DMS153 (cell line): ENCODE measurements at regions not wholly inside any gene's neighbourhood (a gene's known extent, or its start where the extent isn't known, plus 50 kb on each side); places are given as distances from the start of the nearest gene placed in this dataset.
"Not testable (repeated sequence)": the region's sequence is repeated elsewhere in the genome, so short reads cannot be mapped to it uniquely, and the experiment has no call there.

Experiments
- DNase-seq: peaks from one replicate; lab custom pipeline; 2025; lab: John Stamatoyannopoulos, UW

DNA sequence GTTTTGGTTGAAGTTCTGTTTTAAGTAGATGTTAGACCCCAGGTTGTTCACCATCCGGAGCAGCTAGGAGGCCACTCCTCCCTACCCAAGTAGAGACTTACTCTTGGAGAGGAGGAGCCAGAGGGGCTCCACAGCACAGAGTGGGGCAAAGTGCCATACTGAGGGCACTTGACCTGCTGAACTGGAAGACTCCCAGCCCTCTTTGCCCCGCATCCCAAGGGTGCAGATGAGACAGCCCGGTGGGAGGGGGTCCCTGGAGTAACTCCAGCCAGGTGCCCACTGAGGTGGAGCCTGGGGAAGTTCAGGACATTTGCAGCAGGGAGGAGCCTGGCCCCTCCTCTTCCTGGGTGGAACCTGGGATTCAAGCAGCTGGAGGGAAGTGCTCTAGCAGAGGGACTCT is 102.1 kb upstream of the GPR6 start:
- no peak for DNase-seq

DNA sequence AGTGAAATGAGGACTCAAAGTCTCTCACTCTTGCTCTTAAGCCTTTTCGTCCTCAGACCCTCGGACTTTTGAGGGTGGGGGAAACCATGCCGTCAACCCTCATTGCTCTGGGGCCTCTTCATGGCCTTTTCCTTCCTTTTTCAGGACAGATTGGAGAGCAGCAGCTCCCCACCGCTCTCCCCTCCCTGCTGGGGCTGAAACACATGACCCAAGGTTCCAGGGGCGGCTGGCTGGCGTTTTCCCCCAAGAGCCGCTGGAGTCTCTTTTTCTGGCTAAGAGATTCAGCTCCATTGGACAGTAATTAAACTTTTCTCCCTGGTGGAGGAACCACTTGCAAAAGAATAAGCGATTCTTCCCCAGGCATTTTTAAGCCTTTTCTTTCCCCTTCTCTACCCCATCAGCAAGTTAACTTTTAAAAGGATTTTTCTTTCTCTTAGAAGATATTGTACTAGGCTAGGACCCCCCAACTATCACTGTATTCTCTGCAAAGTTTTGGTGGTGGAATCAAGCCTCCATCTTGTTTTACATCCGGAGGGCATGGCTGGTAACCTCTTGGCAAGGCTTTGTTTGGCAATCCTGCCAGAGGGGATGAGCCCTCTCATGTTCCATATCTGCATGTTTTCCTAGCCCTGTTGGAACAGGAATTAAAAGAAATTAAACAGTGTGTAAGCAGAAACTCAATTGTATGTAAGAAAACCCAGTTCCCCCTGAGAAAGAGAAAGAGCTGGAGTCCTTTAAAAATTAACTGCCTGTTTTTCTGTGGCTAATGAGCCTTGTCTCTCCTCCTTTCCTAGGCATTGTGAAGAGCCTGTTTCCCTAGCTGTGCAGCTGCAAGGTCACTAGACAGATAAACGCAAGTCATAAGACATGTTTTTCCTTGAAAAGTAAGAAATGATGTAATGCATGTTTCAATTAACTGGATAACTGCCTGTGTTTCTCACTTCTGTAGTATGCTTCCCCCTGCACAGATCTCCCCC is 100.8 kb upstream of the GPR6 start:
- no peak for DNase-seq

DNA sequence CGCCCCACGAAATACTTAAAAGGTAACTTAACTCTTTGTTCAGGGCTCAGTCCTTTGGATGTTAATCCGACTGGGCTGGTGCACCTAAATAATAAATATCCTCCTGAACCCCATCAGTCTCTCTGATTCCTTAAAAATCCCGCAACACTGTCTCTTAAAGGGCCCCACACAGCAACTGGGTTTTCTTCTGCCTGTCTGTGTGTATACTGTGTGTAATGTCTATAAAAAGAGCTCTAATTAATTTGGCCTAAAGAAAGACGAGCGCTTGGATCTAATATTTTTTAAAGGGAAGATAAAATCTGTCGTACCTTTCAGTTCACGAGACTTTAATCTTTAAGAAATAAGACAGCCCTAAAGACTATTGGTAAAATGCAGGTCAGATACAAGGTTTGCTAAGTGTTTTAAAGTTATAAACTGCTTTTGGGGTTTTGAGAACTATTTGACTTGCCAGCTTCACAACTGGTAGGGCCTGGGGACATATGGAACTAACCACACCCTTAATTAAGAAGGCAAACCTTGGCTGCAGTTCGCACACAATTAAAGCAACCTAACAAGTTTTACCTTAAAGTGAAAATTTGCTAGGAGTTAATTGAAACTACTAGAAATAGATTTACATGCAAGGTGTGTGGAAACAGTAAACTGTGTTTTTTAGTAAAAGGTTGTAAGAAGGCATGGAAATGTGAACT is 100.0 kb upstream of the GPR6 start:
- not testable (repeated sequence) for DNase-seq

DNA sequence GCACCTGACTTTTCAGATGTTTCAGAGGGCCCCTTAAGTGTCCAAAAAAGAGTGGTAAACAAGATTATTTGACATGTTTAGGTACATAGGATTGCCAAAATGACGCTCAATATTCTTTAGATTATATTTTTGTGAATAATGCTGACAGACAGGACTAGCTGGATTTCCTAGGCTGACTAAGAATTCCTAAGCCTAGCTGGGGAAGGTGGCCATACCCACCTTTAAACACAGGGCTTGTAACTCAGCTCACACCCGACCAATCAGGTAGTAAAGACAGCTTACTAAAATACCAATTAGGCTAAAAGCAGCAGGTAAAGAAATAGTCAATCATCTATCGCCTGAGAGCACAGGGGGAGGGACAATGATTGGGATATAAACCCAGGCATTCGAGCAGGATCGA is 99.0 kb upstream of the GPR6 start:
- DNase-seq: not testable (repeated sequence)

DNA sequence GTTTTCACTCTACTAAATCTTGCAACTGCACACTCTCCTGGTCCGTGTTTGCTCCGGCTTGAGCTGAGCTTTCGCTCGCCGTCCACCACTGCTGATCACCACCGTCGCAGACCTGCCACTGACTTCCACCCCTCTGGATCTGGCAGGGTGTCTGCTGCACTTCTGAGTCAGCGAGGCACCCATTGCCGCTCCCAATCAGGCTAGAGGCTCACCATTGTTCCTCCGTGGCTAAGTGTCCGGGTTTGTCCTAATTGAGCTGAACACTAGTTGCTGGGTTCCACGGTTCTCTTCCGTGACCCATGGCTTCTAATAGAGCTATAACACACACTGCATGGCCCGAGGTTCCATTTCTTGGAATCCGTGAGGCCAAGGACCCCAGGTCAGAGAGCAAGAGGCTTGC is 98.6 kb upstream of the GPR6 start:
- no peak for DNase-seq

DNA sequence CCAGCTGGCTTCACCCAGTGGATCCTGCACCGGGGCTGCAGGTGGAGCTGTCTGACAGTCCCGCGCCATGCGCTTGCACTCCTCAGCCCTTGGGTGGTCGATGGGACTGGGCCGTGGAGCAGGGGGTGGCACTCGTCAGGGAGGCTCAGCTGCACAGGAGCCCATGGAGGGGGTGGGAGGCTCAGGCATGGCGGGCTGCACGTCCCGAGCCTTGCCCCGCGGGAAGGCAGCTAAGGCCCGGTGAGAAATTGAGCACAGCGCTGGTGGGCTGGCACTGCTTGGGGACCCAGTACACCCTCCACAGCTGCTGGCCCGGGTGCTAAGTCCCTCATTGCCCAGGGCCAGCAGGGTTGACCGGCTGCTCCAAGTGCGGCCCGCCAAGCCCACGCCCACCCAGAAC is 97.0 kb upstream of the GPR6 start:
- not testable (repeated sequence) for DNase-seq

DNA sequence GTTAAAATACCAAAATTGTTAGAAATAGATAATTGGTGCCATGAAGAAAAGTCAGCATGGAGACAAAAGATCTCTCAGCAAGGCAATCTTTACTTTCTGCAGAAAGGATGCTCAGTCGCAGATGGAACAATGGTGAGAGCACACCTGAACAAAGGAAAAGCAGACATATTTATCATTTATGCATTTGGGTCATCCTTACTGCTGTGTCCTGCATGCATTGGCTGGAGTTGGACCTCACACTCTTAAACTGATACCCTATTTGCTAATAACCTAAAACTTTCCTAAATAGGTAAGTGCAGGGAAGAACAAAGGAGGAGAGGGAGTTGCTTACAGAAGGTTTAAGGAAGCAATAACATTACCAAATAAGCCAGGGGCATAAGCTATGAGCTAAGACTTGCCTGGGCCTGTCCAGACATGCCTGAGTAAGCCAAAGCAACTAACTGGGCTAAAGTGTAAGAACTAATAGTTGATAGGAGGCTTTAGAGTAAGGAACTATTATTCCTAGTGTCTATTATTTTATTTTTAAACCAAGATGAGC is 96.1 kb upstream of the GPR6 start:
- DNase-seq: not testable (repeated sequence)

DNA sequence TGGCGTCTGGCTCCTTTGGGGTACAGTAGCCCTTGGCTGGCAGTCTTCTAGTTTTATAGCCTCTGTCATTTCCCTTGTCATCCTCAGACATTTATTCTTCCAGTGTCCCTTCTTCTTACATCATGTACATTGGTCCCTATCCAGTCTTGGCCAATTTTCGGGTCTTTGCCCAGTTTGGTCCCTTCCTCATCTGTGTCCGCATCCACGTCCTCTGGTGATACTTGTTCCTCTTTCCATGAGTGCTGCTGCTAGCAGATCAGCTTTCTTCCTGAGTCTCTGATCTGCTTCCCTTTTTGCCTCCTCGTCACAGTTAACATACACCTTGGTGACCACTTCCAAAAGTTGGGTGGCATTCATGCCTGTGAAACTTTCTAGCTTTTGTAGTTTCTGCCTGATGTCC is 86.2 kb upstream of the GPR6 start:
- DNase-seq: no peak

DNA sequence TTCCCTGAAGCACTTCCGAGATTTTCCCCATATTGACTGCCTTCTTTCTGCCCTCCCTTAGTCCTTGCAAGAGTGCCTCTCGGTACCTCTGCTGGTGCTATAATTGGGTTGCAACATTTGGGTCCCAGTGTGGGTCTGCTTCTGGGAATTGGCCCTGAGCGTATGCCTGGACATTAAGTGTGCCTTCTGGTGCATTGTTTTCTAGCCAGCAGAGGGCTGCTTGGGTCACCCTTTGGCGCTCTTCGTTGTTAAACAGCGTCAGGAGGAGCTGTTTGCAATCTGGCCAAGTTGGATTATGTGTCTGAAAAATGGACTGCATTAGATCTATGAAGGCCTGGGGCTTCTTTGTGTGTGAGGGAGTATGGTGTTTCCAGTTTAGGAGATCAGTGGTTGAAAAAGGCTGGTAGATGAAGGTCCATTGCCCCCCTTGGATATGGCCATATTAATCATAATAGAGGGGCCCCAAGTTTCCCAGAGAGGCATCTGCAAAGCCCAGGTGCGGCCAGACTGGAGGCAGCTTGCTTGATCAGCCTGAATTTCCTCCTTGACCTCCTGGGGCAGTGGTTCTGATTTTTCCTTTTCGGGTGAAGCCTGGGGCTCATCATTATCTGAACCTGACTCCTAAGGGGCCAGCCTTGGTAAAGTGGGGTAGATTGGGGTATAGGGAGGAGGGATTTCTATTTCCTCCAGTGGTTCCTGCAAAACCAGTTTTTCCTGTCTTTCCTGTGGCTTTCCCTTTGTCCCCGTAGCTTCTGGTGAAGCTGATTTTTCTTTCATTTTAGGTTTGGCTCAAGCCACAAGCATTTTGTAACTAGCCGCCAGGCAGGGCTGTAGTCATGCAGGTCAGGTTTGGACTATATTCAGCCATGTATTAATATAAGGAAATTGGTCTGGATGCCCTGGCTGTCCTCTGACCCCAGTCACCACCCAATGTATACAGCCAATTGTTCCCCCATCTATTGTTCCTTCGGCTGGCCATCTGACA is 85.4 kb upstream of the GPR6 start:
- DNase-seq: peak; percentile 96

DNA sequence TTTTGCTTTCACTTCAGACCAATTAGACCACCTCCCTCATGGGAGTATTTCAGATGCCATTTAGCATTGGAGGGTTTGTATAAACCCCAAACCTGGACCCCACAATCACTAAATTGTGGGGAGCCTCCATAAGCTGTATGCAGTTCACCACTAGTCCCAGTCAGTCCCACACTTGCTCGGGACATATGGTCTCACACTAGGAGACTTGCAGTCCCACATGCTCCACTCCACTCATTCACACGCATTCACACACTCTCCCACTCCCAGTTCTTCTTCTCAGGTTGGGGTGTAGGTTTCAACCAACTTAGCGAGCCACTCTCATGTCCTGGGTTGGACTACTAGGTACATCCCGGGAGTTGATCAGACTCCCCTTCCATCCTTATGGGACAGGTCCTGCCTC is 84.5 kb upstream of the GPR6 start:
- DNase-seq: no peak

DNA sequence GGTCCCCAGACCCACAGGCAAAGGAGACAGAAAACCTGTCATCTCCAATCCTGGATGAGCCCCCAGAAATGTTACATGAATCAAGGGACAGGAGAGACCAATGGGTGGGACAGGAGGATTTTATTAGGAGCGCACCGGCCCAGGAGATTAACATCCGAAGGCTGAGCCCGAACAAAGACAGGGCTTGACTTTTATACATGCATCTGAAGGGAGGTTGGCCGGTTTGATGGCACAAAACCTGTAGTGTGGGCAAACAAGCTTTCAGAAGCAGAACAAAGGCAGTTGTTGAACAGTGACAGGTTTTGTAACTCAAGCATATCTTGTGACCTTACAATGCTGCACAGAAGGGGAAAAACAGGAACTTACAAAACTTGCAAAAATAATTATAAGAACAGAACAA is 83.9 kb upstream of the GPR6 start:
- DNase-seq: no peak

DNA sequence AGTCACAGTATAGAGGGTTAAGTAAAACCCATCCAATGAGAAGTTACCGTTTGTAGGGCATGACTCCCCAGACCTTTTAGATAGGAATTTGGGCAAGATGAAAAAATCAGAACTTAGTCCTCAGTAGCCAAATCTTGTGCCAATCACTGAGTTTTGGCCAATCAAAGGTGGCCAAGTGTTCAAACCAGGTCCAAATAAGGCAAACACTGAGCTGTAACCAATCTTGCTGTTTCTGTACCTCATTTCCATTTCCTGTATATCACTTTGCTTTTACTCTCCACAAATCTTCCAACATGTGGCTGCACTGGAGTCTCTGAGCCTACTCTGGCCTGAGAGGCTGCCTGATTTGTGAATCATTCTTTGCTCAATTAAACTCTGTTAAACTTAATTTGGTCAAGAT is 81.8 kb upstream of the GPR6 start:
- no peak for DNase-seq

DNA sequence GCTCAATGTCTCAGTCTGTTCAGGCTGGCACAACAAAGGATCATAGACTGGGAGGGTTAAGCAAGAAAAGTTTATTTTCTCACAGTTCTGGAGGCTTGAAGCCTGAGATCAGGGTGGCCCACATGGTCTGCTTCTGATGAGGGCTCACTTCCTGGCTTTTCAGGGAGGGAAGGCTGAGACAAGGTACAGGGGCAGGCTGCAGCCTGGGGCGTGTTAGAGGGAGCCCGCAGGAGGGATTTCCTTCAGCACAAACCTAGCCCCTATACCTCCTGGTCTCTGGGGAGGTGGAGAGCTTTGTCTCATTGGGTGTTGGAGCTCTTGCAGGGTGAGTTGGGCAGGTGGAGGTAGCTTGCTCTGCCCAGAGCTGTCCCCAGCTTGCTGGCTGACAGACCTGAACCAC is 81.1 kb upstream of the GPR6 start:
- no peak for DNase-seq

DNA sequence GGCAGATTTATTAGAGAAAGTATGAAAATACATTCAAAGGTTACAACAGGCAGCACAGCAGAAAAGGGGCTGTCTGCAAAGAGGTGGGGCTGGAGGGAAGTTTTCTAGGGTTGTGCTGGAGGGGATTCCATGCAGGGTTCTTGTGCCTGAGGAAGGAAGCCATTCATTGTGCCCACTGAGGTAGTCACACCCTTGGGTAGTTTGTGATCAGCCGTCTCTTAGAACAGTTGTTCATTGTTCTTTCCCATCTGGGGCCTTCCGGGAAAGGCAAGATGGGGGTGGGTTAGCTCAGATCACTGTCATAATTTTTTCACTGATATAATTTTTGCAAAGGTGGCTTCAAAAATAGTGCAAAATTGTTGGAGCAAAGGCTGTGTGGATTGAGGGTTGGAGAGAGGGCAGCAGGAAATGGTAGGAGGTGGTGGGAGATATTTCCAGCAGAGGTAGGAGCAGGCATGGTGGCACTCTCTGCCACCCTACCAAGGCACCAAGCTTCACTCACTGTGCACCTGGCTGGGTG is 80.5 kb upstream of the GPR6 start:
- no peak for DNase-seq

DNA sequence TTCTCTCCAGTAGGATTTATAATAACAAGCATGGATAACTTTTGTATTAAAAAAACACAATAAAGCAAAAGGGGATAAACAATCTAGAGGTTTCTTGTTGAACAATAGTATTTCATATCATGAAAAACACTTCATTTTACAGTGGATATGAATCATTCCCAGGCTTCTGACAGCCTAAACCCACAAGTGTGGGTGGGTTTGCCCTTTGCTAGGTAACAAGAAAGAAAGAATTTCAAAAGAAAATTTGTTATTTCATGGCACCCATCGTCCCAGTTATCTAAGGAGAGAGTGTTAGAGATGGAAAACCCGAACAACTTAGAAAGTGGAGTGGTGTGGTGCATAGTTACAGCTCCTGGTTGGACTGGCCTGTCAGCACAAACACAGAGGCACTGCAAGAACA is 76.1 kb upstream of the GPR6 start:
- no peak for DNase-seq

DNA sequence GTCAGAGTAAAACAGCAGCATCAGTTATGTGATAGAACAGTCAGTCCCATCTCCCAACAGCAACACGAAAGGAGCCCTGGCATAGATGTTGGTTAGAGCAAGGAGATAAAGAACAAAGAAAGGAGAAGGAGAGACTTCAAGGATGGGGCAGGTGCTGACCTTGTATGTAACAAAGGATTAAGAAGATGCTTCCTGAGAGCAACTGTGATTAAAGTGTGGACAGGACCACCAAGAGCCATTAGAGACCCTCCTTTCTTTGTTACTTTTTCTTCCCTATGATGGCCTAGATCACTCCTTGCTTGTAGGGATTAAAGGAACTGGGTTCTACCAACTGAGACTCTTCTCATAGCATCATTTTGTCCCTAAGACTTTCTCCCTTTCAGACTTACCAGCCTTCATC is 75.2 kb upstream of the GPR6 start:
- no peak for DNase-seq

DNA sequence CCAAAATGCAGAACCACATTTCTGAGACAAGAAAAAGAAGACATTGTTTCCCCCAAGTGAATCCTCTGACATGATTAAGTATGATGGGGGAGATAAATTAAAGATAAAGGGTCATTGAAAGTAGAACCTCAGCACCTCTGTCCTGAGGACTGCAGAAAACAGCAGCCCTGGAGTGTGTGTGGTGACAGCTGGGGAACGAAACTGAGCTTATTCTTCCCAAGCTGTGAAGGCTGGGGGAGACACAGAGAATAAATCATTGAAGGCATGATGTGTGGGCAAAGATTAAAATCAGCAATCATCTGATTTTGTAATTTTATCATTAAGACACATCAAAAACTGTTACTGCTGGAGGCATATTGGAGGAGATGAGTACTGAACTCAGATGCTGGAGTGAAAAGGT is 67.5 kb upstream of the GPR6 start:
- no peak for DNase-seq

DNA sequence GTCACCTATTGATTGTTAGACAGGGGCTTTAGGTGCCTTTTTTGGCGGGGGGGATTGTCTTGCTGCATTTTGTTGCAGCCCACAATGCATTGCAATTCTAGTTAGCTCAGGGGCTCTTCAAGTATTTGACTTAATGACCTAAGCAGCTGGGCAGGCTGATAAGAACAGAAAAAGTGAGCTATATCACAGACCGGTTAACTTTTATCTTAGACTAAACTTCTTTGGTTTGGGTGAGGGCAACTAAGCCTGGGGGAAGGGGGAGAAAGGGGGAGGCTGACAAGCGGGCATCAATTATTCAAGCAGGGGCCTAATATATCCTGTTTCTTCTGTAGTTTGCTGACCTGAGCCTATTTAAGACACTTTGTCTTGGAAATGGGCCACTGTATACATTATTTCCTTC is 66.0 kb upstream of the GPR6 start:
- DNase-seq: no peak

DNA sequence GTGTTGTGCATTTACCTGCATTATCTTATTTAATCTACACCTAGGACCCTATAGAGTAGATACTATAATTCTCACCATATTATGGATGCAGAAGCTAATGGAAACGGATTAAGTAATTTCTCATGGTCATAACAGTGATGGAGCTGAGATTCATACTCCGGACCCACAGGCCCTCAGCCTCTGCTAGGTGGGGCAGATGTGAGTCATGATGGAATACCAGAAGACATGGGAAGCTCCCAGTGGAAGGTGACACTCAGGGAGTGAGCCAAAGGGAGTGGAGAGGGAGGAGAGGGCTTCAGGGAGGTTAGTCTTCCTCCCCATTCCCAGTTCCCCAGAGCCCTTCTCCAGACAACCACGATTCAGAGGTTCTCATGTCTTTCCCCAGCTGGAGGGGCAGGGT is 65.2 kb upstream of the GPR6 start:
- no peak for DNase-seq

DNA sequence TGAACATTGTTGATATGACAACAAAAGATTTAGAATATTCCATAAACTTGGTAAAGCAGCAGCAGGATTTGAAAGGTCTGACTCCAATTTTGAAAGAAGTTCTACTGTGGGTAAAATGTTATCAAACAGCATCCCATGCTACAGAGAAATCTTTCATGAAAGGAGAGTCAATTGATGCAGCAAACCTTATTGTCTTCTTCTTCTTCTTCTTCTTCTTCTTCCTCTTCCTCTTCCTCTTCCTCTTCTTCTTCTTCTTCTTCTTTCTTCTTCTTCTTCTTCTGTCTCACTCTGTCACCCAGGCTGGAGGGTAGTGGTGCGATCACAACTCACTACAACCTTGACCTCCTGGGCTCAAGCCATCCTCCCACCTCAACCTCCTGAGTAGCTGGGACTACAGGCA is 62.4 kb upstream of the GPR6 start:
- DNase-seq: not testable (repeated sequence)

DNA sequence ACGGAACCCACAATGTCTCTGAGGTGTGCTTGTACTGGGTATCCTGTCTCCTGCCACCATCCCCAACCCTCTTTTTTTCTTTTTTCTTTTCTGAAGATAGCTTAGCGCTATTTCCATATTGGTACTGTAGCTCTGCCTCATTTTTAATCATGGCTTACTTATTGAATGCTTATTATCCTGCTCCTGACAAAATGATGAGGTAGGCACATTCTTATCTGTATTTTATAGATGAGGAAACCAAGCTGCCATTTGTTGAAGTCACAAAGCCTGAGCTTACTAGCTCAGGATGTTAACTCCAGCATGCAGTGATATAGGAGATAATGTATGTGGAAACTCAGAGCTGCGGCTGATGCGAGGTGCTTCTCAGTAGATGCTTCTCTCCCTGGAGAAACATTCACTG is 61.4 kb upstream of the GPR6 start:
- no peak for DNase-seq

DNA sequence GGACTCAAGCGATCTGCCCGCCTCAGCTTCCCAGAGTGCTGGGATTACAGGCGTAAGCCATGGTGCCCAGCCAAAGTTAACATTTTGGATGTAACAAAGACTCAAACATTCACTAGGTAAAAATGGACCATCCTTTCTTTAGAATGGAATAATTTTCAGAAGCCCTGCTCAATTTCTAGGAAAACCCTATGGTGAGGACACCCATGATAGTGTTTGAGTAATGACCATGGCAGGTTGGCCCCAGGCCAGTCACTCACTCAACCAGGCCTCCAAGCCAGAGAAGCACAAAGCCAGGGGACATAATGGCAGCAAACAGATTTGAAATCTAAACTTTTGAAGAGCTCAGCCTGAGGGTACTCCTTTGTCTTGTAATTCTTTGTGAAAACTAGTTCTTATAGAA is 59.9 kb upstream of the GPR6 start:
- no peak for DNase-seq
